ENCODE measurements at regions not wholly inside any gene's neighbourhood (a gene's known extent, or its start where the extent isn't known, plus 50 kb on each side); places are given as distances from the start of the nearest gene placed in this dataset.

DNA sequence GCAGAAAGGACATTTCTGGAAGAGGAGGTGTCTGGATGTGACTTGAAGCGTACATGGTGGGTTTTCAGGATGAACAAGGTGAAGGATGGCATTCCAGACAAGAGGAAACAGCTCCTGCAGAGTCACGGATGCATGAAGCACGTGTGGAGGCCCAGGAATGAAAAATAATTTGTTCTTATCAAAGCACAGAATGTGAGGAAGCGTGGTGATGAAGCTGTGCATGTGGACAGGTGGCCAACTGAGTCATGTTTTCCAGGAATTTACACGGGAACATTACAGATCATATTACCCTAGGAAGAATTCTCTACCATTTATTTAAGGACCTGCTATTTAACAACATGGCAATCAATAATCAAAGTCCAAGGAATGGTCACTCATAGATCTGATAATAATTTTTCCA, 413.2 kb upstream of the KLF6 start:
- DNase-seq (ENCODE audit: low spot score) = no peak
- no peak overlapping the region for H3K27ac ChIP-seq
- H3K4me3 ChIP-seq = no peak overlapping the region
- TF ChIP-seq, protein P1, sequence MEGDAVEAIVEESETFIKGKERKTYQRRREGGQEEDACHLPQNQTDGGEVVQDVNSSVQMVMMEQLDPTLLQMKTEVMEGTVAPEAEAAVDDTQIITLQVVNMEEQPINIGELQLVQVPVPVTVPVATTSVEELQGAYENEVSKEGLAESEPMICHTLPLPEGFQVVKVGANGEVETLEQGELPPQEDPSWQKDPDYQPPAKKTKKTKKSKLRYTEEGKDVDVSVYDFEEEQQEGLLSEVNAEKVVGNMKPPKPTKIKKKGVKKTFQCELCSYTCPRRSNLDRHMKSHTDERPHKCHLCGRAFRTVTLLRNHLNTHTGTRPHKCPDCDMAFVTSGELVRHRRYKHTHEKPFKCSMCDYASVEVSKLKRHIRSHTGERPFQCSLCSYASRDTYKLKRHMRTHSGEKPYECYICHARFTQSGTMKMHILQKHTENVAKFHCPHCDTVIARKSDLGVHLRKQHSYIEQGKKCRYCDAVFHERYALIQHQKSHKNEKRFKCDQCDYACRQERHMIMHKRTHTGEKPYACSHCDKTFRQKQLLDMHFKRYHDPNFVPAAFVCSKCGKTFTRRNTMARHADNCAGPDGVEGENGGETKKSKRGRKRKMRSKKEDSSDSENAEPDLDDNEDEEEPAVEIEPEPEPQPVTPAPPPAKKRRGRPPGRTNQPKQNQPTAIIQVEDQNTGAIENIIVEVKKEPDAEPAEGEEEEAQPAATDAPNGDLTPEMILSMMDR (IDR thresholded peaks at IDR 0.05) = no peak

DNA sequence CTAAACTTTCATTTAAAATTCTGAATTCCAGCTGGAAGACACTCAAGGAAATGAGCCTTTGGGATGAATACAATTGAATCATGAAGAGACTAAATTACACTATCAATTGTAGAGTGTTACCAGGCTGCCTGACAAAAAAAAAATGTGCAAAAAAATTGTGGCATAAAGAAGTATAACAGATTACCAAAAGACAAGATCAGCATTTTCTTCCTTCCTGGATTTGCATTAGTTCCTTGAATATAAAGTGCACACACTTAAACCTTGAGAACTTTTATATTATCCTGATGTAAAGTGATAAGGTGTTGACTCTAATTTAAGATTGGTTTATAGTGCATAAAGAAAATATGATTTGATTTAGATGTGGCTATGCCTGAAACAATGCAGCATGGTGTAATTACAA, 412.7 kb upstream of the KLF6 start:
- Histone ChIP-seq H3K27ac (peak overlapping the region in 1 of 2 donors; percentile 75), H3K4me3 (no peak overlapping the region)
- DNase-seq (ENCODE audit: low spot score) = no peak
- TF ChIP-seq, protein P1 (IDR thresholded peaks at IDR 0.05) = no peak

DNA sequence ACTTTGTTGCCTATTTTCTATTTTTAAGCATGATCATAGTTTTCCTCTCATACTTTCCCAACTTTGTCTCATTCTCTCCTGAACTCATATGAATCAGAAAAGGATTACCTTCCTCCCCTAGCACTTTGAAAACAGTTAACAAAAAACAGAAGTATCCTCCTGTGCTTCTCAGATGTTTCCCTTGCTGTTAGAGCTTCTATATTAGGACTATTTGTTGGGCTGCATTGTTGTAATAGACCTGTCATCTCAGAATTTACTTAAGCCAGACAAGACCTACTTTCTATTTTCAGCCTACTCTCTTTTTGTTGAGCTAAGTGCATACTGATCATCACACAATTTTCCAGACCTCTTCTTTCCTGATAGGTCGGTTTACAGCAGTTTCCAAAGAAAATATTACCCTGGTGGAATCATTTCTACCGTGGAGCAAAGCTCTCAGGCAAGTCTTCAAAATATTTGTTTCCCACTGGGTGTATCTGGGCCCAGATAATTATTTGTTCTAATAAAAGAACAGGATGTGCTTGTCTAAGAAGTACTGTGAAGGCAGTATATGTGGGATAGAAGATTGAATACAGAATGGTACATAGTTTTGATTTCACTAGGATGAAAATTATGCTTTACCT, 411.9 kb upstream of the KLF6 start:
- peak overlapping the region; percentile 12 for H3K4me3 ChIP-seq
- H3K27ac ChIP-seq = peak overlapping the region; percentile 29 to 75
- TF ChIP-seq, protein P1 (IDR thresholded peaks at IDR 0.05) = no peak
- DNase-seq (ENCODE audit: low spot score) = no peak

DNA sequence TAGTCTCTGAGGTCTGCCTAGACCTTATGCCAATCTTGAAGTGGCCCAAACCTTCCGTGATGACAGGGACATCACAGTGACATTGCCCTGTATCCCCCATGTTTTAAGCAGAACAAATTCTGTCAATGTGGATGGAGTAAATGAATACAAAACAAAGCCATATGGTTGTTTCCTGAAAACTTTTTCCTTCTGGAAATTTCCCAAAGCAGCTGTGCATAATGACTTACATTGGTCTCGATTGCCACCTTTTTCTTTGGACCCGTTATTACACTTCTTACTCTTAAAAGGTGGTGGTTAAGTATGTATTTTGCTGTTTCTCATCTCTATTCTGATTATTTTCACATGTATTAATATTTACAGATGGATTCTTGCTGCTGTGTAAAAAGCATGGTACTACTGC, 411.2 kb upstream of the KLF6 start:
- DNase-seq (ENCODE audit: low spot score) = no peak
- Histone ChIP-seq H3K4me3 (no peak overlapping the region), H3K27ac (peak overlapping the region; percentile 29 to 75)
- TF ChIP-seq, protein P1 (IDR thresholded peaks at IDR 0.05) = no peak

DNA sequence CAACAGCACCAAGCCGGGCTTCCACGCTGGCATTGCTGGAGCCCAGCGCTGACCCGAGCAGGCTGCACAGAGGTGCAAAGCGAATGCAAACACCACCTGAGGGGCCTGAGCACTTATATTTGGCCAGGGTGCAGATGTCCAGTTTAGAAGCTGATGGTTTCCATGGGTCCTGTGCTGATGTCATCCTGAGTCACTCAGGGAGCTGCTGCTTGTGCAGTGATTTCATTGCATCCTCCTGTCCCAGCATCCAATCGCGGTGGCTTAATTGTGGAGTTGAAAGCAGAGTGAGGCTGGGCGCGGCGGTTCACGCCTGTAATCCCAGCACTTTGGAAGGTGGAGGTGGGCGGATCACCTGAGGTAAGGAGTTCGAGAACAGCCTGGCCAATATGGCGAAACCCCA, 410.2 kb upstream of the KLF6 start:
- Histone ChIP-seq H3K4me3 (no peak overlapping the region), H3K27ac (no peak overlapping the region)
- DNase-seq (ENCODE audit: low spot score) = no peak
- TF ChIP-seq, protein P1 (IDR thresholded peaks at IDR 0.05) = no peak

DNA sequence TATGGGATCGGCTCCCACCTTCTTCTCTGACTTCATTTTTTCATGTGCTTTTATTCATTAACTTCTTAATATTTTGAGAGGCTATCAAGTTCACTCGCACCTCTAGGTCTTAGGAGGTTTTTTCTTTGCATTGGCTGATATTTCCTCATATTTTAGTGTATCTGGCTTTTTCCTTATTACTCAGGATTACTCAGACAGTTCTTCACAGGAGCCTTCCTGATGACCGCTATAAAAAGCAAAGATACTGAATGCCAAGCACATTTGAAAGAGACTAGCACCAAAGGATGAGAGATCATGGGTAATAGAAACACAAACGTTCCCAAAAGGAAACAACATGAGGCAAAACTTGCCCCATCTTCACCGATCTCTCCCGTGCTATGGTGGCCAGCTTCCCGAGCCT, 409.2 kb upstream of the KLF6 start:
- TF ChIP-seq, protein P1 (IDR thresholded peaks at IDR 0.05) = no peak
- H3K27ac ChIP-seq = no peak overlapping the region
- no peak for DNase-seq (ENCODE audit: low spot score)
- no peak overlapping the region for H3K4me3 ChIP-seq

DNA sequence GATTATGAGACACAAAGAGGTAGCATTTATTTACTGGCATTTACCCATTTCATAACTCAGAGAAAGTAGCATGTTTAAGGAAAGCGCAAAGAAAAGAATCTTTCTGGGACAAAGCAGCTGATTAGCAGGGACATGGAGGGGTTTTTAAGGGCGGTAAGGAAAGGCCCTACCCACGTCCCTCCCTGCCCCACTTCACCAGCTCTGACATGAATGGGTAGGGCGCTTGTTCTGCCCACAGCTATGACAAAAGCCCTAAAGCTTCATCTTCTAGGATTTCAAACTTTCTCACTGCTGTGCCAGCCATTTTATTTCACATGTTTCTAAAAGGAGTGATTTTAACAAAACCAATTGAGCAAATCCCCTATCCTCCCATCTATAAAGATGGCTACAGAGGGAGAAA, 406.9 kb upstream of the KLF6 start:
- H3K4me3 ChIP-seq = no peak overlapping the region
- DNase-seq (ENCODE audit: low spot score) = no peak
- TF ChIP-seq, protein P1 (IDR thresholded peaks at IDR 0.05) = no peak
- no peak overlapping the region for H3K27ac ChIP-seq
